H1 (cell line): ENCODE measurements at regions not wholly inside any gene's neighbourhood (a gene's known extent, or its start where the extent isn't known, plus 50 kb on each side); places are given as distances from the start of the nearest gene placed in this dataset.

Source experiments
- CTCF ChIA-PET: fragments of 300-600 bp; sonication (Branson Sonifier 250); formaldehyde crosslinking; loops from one replicate; lab custom pipeline; 2021; ENCODE audit not compliant: partially characterized antibody; lab: Charles Lee
- POLR2A ChIA-PET: fragments of 300-600 bp; sonication (Branson Sonifier 250); formaldehyde crosslinking; loops from one replicate; lab custom pipeline; 2021; ENCODE audit warnings: inconsistent platforms; ENCODE audit not compliant: partially characterized antibody; lab: Charles Lee
- DNase-seq, 2 experiments: peaks; one replicate each; pipeline versions ENCODE4 v3.0.0 to v3.0.0-alpha.2; 2010 to 2022; ENCODE audit warnings: low spot score in 2 of 2, low read depth in 1 of 2, mixed read lengths in 1 of 2
- FAIRE-seq: peaks from 2 replicates; lab custom pipeline; 2011; peaks lifted over from hg19 to GRCh38; lab: Jason Lieb, UNC
- H2AFZ ChIP-seq: 2 replicates; pipeline ENCODE4 v1.8.1; 2012; ENCODE audit warnings: low read length, inconsistent platforms
- H2AK5ac ChIP-seq: 2 replicates; pipeline ENCODE4 v1.6.1; 2013; ENCODE audit warnings: low read depth, low read length
- H2BK120ac ChIP-seq: replicated peaks from 2 replicates; pipeline ENCODE3; 2013; ENCODE audit warnings: low read depth, low read length, inconsistent platforms
- H2BK12ac ChIP-seq: 2 replicates; pipeline ENCODE4 v1.6.1; 2013; ENCODE audit warnings: low read depth, low read length
- H2BK15ac ChIP-seq: 2 replicates; pipeline ENCODE4 v1.6.1; 2013; ENCODE audit warnings: low read length
- H2BK20ac ChIP-seq: 2 replicates; pipeline ENCODE4 v1.6.1; 2013; ENCODE audit warnings: low read length
- H2BK5ac ChIP-seq: 2 replicates; pipeline ENCODE4 v1.6.1; 2013; ENCODE audit warnings: low read depth, low read length
- H3K14ac ChIP-seq: 2 replicates; pipeline ENCODE4 v1.6.1; 2013; ENCODE audit warnings: inconsistent platforms; ENCODE audit not compliant: insufficient read length
- H3K18ac ChIP-seq: 2 replicates; pipeline ENCODE4 v1.6.1; 2013; ENCODE audit warnings: low read length; ENCODE audit errors: extremely low read depth
- H3K23ac ChIP-seq: 2 replicates; pipeline ENCODE4 v1.6.1; 2013; ENCODE audit warnings: inconsistent platforms; ENCODE audit not compliant: insufficient read length
- H3K23me2 ChIP-seq: 2 replicates; pipeline ENCODE4 v1.6.1; 2013; ENCODE audit warnings: low read depth, low read length
- H3K27ac ChIP-seq: 2 replicates; pipeline ENCODE4 v1.6.1; 2011; ENCODE audit warnings: low read depth, low read length, inconsistent platforms
- H3K27me3 ChIP-seq, 4 experiments: replicated peaks in 1 of 4; 1 replicate in 1 of 4; 2 replicates in 3 of 4; pipeline versions ENCODE4 v1.6.1 to v1.8.1; 2011 to 2013; ENCODE audit warnings: low read length in 3 of 4, mild to moderate bottlenecking in 3 of 4, inconsistent platforms in 2 of 4, mixed read lengths in 2 of 4, moderate library complexity in 1 of 4; ENCODE audit not compliant: control insufficient read depth in 3 of 4, insufficient read depth in 3 of 4; ENCODE audit errors: extremely low read depth in 1 of 4
- H3K36me3 ChIP-seq, 4 experiments: 2 replicates each; pipeline versions ENCODE4 v1.6.1 to v1.8.1; 2011 to 2013; ENCODE audit warnings: mild to moderate bottlenecking in 4 of 4, low read length in 3 of 4, moderate library complexity in 2 of 4, control low read depth in 1 of 4, inconsistent platforms in 1 of 4; ENCODE audit not compliant: insufficient read depth in 4 of 4, control insufficient read depth in 2 of 4
- H3K4ac ChIP-seq: replicated peaks from 2 replicates; pipeline ENCODE3; 2013; ENCODE audit warnings: low read length, low read depth, mixed read lengths, inconsistent platforms; ENCODE audit not compliant: insufficient read length
- H3K4me1 ChIP-seq, 4 experiments: replicated peaks in 1 of 4; 1 replicate in 1 of 4; 2 replicates in 3 of 4; pipeline versions ENCODE4 v1.6.1 to v1.8.1; 2011 to 2013; ENCODE audit warnings: low read length in 3 of 4, inconsistent platforms in 2 of 4, mixed read lengths in 1 of 4; ENCODE audit not compliant: insufficient read depth in 4 of 4, control insufficient read depth in 3 of 4
- H3K4me2 ChIP-seq, 2 experiments: 2 replicates each; pipeline versions ENCODE4 v1.6.1 to v1.8.1; 2011 to 2013; ENCODE audit warnings: low read depth in 2 of 2, low read length in 2 of 2, control low read depth in 1 of 2, inconsistent platforms in 1 of 2, mild to moderate bottlenecking in 1 of 2; ENCODE audit not compliant: insufficient read depth in 1 of 2
- H3K4me3 ChIP-seq, 4 experiments: fragments of 200-600, 300-600 bp in 1 of 4; sonication (generic), shearing (Covaris generic), sonication (Bioruptor Twin) in 1 of 4; 2 replicates each; pipeline versions ENCODE4 v1.5.1 to v1.8.1; 2011 to 2016; ENCODE audit warnings: low read length in 4 of 4, low read depth in 3 of 4, control low read depth in 2 of 4, inconsistent platforms in 2 of 4, mild to moderate bottlenecking in 2 of 4, mixed read lengths in 1 of 4, moderate library complexity in 1 of 4; ENCODE audit not compliant: insufficient read depth in 2 of 4; ENCODE audit errors: extremely low read depth in 1 of 4
- H3K56ac ChIP-seq: replicated peaks from 2 replicates; pipeline ENCODE3; 2013; ENCODE audit warnings: low read depth, mild to moderate bottlenecking, mixed read lengths, low read length, inconsistent platforms; ENCODE audit not compliant: insufficient read length
- H3K79me1 ChIP-seq: 2 replicates; pipeline ENCODE4 v1.6.1; 2013; ENCODE audit warnings: low read depth, low read length, control low read depth
- H3K79me2 ChIP-seq, 2 experiments: 2 replicates each; pipeline versions ENCODE4 v1.6.1 to v1.8.1; 2012 to 2013; ENCODE audit warnings: low read length in 2 of 2, mild to moderate bottlenecking in 2 of 2, inconsistent platforms in 1 of 2; ENCODE audit not compliant: insufficient read depth in 2 of 2, control insufficient read depth in 1 of 2
- H3K9ac ChIP-seq, 4 experiments: replicated peaks in 1 of 4; 1 replicate in 1 of 4; 2 replicates in 3 of 4; pipeline versions ENCODE4 v1.6.1 to v1.8.1; 2011 to 2013; ENCODE audit warnings: low read depth in 3 of 4, low read length in 3 of 4, control low read depth in 2 of 4, mild to moderate bottlenecking in 2 of 4, moderate library complexity in 2 of 4, inconsistent platforms in 1 of 4; ENCODE audit errors: extremely low read depth in 1 of 4
- H3K9me3 ChIP-seq, 2 experiments: 2 replicates each; pipeline versions ENCODE4 v1.6.1 to v1.8.1; 2012 to 2013; ENCODE audit warnings: mild to moderate bottlenecking in 2 of 2, moderate library complexity in 2 of 2, control low read depth in 1 of 2, inconsistent platforms in 1 of 2, low read depth in 1 of 2, low read length in 1 of 2, mixed read lengths in 1 of 2; ENCODE audit not compliant: insufficient read depth in 2 of 2
- H4K20me1 ChIP-seq, 2 experiments: replicated peaks in 1 of 2; 2 replicates each; pipeline versions ENCODE3 to v1.8.1; 2011 to 2013; ENCODE audit warnings: inconsistent platforms in 2 of 2, low read length in 2 of 2, mild to moderate bottlenecking in 1 of 2; ENCODE audit not compliant: insufficient read depth in 2 of 2, control insufficient read depth in 1 of 2
- H4K5ac ChIP-seq: 2 replicates; pipeline ENCODE4 v1.6.1; 2013; ENCODE audit warnings: low read length, low read depth, mixed read lengths, inconsistent platforms; ENCODE audit not compliant: insufficient read length
- H4K8ac ChIP-seq: 2 replicates; pipeline ENCODE4 v1.8.0; 2013; ENCODE audit warnings: mild to moderate bottlenecking, moderate library complexity, low read length, inconsistent platforms; ENCODE audit not compliant: insufficient read depth; ENCODE audit errors: extremely low read depth
- H4K91ac ChIP-seq: replicated peaks from 2 replicates; pipeline ENCODE3; 2013; ENCODE audit warnings: low read length, mixed read lengths, inconsistent platforms; ENCODE audit not compliant: insufficient read length
- WGBS, 2 experiments: shearing (Covaris generic) in 1 of 2; methylation state at CpG; one replicate each; pipeline versions ENCODE4 v1.1.6 to v1.1.7; 2013 to 2015; ENCODE audit warnings: low lambda C conversion rate in 2 of 2, mixed read lengths in 2 of 2, inconsistent platforms in 1 of 2, low coverage in 1 of 2, missing lambda C conversion rate in 1 of 2; ENCODE audit not compliant: insufficient replicate concordance in 2 of 2, insufficient coverage in 1 of 2, insufficient read length in 1 of 2; ENCODE audit errors: extremely low coverage in 1 of 2, missing lambda C conversion rate in 1 of 2; 5-methylcytosine and 5-hydroxymethylcytosine counted together

- Histone ChIP-seq H4K5ac (no peak overlapping the region), H4K91ac (no peak overlapping the region), H3K79me2 (no peaks in the 10 kb centered on the region), H3K4me2 (no peak overlapping the region), H3K23me2 (no peaks in the 10 kb centered on the region), H3K9me3 (no peaks in the 10 kb centered on the region), H2AFZ (no peak overlapping the region; the same call in 1 of the 2 replicates), H3K14ac (no peak overlapping the region), H2BK5ac (no peak overlapping the region), H4K8ac (no peak overlapping the region), H3K4ac (no peak overlapping the region), H3K23ac (no peak overlapping the region), H2AK5ac (no peak overlapping the region), H3K4me1 (no peaks in the 10 kb centered on the region), H2BK15ac (no peak overlapping the region), H3K56ac (no peak overlapping the region), H3K27me3 (no peaks in the 10 kb centered on the region), H3K18ac (no peak overlapping the region; the same call in 1 of the 2 replicates), H2BK20ac (no peak overlapping the region), H4K20me1 (no peaks in the 10 kb centered on the region), H3K9ac (no peak overlapping the region), H3K79me1 (no peaks in the 10 kb centered on the region), H2BK120ac (no peak overlapping the region), H3K36me3 (no peaks in the 10 kb centered on the region), H2BK12ac (no peak overlapping the region), H3K4me3 (no peak overlapping the region), H3K27ac (no peak overlapping the region)
- 95% methylated on average over 9 of the region's 10 CpGs; no CpG with 5 or more reads in 1 of the 2 experiments for WGBS, 2 experiments
- CTCF ChIA-PET: interaction anchor here (0.9 kb wide), 2 partner anchors 13 to 174 kb away, joined by 3 to 4 read pairs; no protein-coding TSS in a partner anchor
- DNase-seq: no peak
- POLR2A ChIA-PET: no interaction called here
- FAIRE-seq: no peak
These were observed 1399.5 kb downstream of the PCDH9 start for GRCh38 chr13:65830411-65831205.
